ENCODE measurements at regions not wholly inside any gene's neighbourhood (a gene's known extent, or its start where the extent isn't known, plus 50 kb on each side); places are given as distances from the start of the nearest gene placed in this dataset.

- no peak for ATAC-seq
Observed at GRCh38 chr7:79862447-79863210, 272.0 kb upstream of the GNAI1 start.

- ATAC-seq: no peak
Observed at GRCh38 chr7:79855172-79855571, 279.5 kb upstream of the GNAI1 start.

- no peak for ATAC-seq
Observed at GRCh38 chr7:79854621-79855020, 280.0 kb upstream of the GNAI1 start.

DNA sequence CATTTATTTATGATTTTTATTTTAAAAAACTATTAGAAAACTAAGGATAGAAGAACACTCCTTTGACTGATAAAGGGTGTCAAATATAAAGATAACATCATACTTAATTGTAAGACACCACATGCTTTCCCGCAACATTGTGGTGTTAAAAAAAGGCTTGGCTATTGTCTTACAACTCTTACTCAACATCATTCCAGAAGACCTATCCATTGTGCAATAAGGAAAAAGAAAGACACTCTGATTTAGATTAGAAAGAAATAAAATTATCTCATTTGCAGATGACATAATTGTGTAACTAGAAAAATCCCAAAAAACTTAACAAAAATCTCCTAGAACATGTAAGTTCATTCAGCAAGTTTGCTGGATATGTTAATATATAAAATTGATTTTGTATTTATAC is 296.7 kb upstream of the GNAI1 start:
- no peak for ATAC-seq

- no peak for ATAC-seq
Observed at GRCh38 chr7:79833616-79834015, 301.0 kb upstream of the GNAI1 start.

GRCh38 chr7:79828866-79829265 is 305.8 kb upstream of the GNAI1 start:
- ATAC-seq: no peak

DNA sequence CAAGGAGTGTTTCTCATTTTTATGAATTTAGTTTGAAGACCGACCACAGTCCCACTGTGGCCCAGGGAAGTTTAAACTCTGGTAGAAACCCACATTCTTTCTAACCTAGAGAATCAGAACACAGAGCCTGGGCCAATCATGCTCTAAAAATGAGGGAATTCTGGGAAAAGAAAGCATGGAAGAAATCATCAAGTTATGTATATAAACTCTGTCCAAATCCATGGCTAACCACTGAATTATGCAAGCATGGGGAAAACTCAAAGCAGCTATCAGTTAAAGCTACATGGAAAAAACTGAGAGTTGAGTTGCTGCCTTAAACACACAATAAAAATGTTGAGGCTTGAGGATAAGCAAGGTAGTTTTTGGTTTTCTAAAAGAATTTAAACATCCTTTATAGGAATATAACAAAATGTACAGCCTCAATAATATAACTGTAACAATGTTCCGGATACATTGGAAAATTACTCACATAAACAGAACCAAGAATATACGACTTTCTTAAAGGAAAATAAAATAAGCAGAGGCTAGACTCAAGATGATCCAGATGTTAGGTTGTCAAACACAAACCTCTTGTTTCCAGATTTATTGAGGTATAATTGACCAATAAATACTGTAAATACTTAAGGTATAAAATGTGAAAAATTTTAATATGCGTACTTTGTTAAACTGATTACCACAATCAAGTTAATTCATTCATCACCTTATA is 311.2 kb upstream of the GNAI1 start:
- ATAC-seq: no peak

- no peak for ATAC-seq
Observed at GRCh38 chr7:79822620-79823240, 311.9 kb upstream of the GNAI1 start.

GRCh38 chr7:79820387-79820786 is 314.2 kb upstream of the GNAI1 start:
- ATAC-seq: no peak

GRCh38 chr7:79810916-79811315 is 323.7 kb upstream of the GNAI1 start:
- ATAC-seq: no peak

DNA sequence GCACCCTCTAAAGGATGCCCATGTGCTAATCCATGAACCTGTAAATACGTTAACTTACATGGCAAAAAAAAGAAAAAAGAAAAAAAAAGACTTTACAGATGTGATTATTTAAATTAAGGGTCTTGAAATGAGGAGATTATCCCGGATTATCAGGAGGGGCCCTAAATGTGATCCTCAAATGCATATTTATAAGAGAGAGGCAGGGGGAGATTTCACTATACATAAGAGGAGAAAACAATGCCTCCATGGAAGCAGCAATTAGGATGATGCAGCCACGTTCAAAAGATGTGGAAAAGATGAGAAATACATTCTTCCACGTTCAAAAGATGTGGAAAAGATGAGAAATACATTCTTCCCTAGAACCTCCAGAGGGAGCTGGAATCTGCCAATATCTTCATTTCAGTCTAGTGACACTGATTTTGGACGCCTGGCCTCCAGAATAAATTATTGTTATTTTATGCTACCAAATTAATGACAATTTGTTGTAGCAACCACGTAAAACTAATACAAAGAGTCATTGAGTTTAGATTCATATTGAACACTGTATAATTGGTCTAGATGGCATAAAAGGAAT is 328.4 kb upstream of the GNAI1 start:
- ATAC-seq: no peak

DNA sequence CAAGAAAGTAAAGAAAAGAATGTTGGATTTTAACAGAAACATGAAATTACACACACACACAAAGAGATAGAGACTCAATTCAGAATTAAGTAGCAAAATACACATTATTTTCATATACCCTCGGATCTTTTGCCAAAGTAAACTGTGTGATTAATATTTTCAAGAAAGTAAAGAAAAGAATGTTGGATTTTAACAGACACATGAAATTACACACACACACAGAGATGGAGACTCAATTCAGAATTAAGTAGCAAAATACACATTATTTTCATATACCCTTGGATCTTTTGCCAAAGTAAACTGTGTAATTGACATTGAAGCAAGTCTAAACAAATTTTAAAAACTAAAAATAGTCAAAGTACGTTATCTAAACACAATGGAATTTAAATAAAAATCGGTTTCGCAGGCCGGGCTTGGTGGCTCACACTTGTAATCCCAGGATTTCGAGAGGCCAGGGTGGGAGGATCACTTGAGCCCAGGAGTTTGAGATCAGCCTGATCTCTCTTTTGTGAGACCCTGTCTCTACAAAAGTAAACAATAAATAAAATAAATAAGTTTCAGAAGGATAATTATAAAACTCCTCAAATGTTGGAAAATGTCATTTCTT is 337.3 kb upstream of the MAGI2 start:
- ATAC-seq: no peak

GRCh38 chr7:79789584-79790345 is 336.3 kb upstream of the MAGI2 start:
- ATAC-seq: no peak

DNA sequence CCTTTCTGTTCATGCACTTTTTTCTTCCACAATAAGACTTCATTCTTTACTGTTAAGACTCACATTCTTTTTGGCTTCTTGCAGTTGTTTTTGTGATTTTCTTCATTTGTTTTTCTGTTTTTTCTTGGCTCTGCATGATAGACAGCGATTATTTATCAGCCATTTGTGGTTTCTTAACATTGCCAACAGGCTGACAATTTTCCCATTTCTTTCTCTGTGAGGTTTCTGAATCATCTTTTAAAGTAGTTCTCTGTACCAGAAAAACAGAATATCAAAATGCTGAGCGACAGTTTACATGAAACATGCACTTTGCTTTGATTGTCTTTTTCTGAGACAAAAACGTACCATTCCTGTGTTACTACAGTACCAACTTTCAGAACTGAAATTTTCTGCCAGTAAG is 334.2 kb upstream of the MAGI2 start:
- no peak for ATAC-seq

- ATAC-seq: no peak
Observed at GRCh38 chr7:79787096-79787495, 333.6 kb upstream of the MAGI2 start.

- ATAC-seq: no peak
Observed at GRCh38 chr7:79786187-79786586, 332.7 kb upstream of the MAGI2 start.

DNA sequence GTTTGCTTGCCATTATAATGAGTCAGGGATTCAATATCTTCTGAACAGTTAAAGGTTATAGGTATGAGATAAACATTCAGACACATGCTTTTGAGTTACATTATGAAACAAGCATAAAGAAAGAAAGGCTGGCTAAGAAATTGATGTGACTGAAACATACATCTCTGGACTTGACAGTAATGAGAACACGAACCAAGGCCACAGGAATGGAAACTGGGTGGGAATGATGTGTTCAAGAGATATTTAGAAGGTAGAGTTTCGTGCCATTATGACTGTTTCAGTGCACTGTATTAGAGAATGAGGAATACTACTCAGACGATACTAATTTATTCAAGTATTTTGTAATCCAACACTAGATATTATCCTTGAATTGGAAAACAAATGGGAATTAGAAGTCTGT is 332.1 kb upstream of the MAGI2 start:
- ATAC-seq: no peak

DNA sequence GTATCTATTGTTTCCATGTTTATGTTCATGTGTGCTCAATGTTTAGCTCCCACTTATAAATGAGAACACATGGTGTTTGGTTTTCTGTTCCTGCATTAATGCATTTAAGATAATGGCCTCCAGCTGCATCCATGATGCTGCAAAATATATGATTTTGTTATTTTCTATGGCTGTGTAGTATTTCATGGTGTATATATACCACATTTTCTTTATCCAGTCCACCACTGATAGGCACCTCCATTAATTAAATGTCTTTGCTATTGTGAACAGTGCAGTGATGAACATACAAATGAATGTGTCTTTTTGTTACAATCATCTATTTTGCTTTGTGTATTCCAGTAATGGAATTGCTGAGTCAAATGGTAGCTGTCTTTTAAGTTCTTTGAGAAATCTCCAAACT is 329.4 kb upstream of the MAGI2 start:
- ATAC-seq: no peak

DNA sequence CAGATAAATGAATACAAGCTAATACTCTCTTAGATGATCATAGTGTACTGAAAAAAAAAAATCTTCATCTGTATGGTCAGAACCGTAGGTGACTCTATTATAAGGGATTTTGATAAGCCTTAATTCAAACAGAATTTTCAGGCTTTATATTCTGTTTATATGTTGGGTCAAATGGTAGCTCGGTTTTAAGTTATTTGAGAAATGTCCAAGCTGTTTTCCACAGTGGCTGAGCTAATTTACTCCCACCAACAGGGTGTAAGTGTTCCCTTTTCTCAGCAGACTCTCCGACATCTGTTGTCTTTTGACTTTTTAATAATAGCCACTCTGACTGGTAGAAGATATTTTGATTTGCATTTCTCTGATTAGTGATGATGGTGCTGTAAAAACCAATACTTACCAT is 328.8 kb upstream of the MAGI2 start:
- ATAC-seq: no peak

- no peak for ATAC-seq
Observed at GRCh38 chr7:79781716-79782115, 328.2 kb upstream of the MAGI2 start.

DNA sequence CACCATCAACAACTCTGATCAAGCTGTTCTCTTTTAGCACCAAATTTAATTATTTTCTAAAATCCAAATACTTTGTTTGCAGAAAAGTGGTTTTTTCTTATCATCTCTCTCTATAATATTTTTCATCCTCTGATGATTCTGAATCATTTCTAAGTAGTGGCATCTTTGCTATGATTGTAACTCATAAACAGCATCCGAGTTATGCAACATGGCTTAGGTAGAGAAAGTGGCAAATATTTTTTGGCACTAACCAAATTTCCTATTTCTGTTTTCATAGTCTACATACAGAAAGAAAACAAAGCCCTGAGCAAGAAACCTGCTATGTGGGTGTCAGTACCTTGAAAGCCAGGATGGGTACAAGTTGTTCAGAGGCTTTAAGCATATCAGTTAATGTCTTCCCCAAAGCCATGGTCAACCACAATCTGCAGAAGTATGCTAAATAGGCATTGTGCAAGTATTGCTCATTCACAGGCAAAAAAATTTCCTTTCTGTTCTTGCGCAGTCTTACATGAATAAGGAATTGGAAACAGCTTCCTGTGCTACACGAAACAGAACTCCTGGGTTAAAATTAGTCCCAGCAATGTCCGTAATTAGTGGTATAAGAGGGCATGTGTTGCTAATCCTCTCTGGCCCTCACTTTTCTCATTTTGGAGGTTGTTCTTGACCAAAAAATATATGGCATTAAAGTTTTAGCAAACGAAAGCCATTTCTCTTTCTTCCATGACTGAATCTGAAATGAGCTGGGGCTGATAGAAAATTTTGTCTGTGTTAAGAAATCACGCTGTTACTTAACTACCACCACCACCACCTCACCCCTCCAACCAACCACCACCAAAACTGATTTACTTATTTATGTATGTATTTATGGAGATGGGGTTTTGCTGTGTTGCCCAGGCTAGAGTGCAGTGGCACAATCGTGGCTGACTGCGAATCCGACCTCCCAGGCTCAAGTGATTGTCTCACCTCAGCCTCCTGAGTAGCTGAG is 325.6 kb upstream of the MAGI2 start:
- no peak for ATAC-seq

Measured in esophagus mucosa (tissue), 1 donor.